Body of pancreas (tissue), 4 donors: ENCODE measurements at regions not wholly inside any gene's neighbourhood (a gene's known extent, or its start where the extent isn't known, plus 50 kb on each side); places are given as distances from the start of the nearest gene placed in this dataset.

ENCODE experiments used
- POLR2A ChIP-seq, 3 donors: fragments of 450-650 bp; IDR thresholded peaks; one replicate each; pipeline ENCODE4 v1.6.1; 2016; ENCODE audit warnings: antibody characterized with exemption in 3 of 3, mild to moderate bottlenecking in 2 of 3
- TF ChIP-seq, protein P1 (sequence below), 7 experiments: fragments of 450-650 bp in 4 of 7; fragments of 200-600 bp in 3 of 7; sonication (generic) in 3 of 7; IDR thresholded peaks; one replicate each; pipeline ENCODE4 v1.5.1; 2016 to 2019; ENCODE audit warnings: antibody characterized with exemption in 7 of 7

- TF ChIP-seq, protein P1, sequence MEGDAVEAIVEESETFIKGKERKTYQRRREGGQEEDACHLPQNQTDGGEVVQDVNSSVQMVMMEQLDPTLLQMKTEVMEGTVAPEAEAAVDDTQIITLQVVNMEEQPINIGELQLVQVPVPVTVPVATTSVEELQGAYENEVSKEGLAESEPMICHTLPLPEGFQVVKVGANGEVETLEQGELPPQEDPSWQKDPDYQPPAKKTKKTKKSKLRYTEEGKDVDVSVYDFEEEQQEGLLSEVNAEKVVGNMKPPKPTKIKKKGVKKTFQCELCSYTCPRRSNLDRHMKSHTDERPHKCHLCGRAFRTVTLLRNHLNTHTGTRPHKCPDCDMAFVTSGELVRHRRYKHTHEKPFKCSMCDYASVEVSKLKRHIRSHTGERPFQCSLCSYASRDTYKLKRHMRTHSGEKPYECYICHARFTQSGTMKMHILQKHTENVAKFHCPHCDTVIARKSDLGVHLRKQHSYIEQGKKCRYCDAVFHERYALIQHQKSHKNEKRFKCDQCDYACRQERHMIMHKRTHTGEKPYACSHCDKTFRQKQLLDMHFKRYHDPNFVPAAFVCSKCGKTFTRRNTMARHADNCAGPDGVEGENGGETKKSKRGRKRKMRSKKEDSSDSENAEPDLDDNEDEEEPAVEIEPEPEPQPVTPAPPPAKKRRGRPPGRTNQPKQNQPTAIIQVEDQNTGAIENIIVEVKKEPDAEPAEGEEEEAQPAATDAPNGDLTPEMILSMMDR (IDR thresholded peaks at IDR 0.05): no peak
- TF ChIP-seq POLR2A (IDR thresholded peaks at IDR 0.05): no peak
These were observed 680.0 kb upstream of the DPPA4 start for GRCh38 chr3:110017304-110017703.
